H1 (cell line): ENCODE measurements at regions not wholly inside any gene's neighbourhood (a gene's known extent, or its start where the extent isn't known, plus 50 kb on each side); places are given as distances from the start of the nearest gene placed in this dataset.

Experiments used
- CTCF ChIA-PET: fragments of 300-600 bp; sonication (Branson Sonifier 250); formaldehyde crosslinking; loops from one replicate; lab custom pipeline; 2021; ENCODE audit not compliant: partially characterized antibody; lab: Charles Lee
- POLR2A ChIA-PET: fragments of 300-600 bp; sonication (Branson Sonifier 250); formaldehyde crosslinking; loops from one replicate; lab custom pipeline; 2021; ENCODE audit warnings: inconsistent platforms; ENCODE audit not compliant: partially characterized antibody; lab: Charles Lee
- DNase-seq, 2 experiments: peaks; one replicate each; pipeline versions ENCODE4 v3.0.0 to v3.0.0-alpha.2; 2010 to 2022; ENCODE audit warnings: low spot score in 2 of 2, low read depth in 1 of 2, mixed read lengths in 1 of 2
- FAIRE-seq: peaks from 2 replicates; lab custom pipeline; 2011; peaks lifted over from hg19 to GRCh38; lab: Jason Lieb, UNC
- H2AFZ ChIP-seq: 2 replicates; pipeline ENCODE4 v1.8.1; 2012; ENCODE audit warnings: low read length, inconsistent platforms
- H2AK5ac ChIP-seq: 2 replicates; pipeline ENCODE4 v1.6.1; 2013; ENCODE audit warnings: low read depth, low read length
- H2BK120ac ChIP-seq: replicated peaks from 2 replicates; pipeline ENCODE3; 2013; ENCODE audit warnings: low read depth, low read length, inconsistent platforms
- H2BK12ac ChIP-seq: 2 replicates; pipeline ENCODE4 v1.6.1; 2013; ENCODE audit warnings: low read depth, low read length
- H2BK15ac ChIP-seq: 2 replicates; pipeline ENCODE4 v1.6.1; 2013; ENCODE audit warnings: low read length
- H2BK20ac ChIP-seq: 2 replicates; pipeline ENCODE4 v1.6.1; 2013; ENCODE audit warnings: low read length
- H2BK5ac ChIP-seq: 2 replicates; pipeline ENCODE4 v1.6.1; 2013; ENCODE audit warnings: low read depth, low read length
- H3K14ac ChIP-seq: 2 replicates; pipeline ENCODE4 v1.6.1; 2013; ENCODE audit warnings: inconsistent platforms; ENCODE audit not compliant: insufficient read length
- H3K18ac ChIP-seq: 2 replicates; pipeline ENCODE4 v1.6.1; 2013; ENCODE audit warnings: low read length; ENCODE audit errors: extremely low read depth
- H3K23ac ChIP-seq: 2 replicates; pipeline ENCODE4 v1.6.1; 2013; ENCODE audit warnings: inconsistent platforms; ENCODE audit not compliant: insufficient read length
- H3K23me2 ChIP-seq: 2 replicates; pipeline ENCODE4 v1.6.1; 2013; ENCODE audit warnings: low read depth, low read length
- H3K27ac ChIP-seq: 2 replicates; pipeline ENCODE4 v1.6.1; 2011; ENCODE audit warnings: low read depth, low read length, inconsistent platforms
- H3K27me3 ChIP-seq, 4 experiments: replicated peaks in 1 of 4; 1 replicate in 1 of 4; 2 replicates in 3 of 4; pipeline versions ENCODE4 v1.6.1 to v1.8.1; 2011 to 2013; ENCODE audit warnings: low read length in 3 of 4, mild to moderate bottlenecking in 3 of 4, inconsistent platforms in 2 of 4, mixed read lengths in 2 of 4, moderate library complexity in 1 of 4; ENCODE audit not compliant: control insufficient read depth in 3 of 4, insufficient read depth in 3 of 4; ENCODE audit errors: extremely low read depth in 1 of 4
- H3K36me3 ChIP-seq, 4 experiments: 2 replicates each; pipeline versions ENCODE4 v1.6.1 to v1.8.1; 2011 to 2013; ENCODE audit warnings: mild to moderate bottlenecking in 4 of 4, low read length in 3 of 4, moderate library complexity in 2 of 4, control low read depth in 1 of 4, inconsistent platforms in 1 of 4; ENCODE audit not compliant: insufficient read depth in 4 of 4, control insufficient read depth in 2 of 4
- H3K4ac ChIP-seq: replicated peaks from 2 replicates; pipeline ENCODE3; 2013; ENCODE audit warnings: low read length, low read depth, mixed read lengths, inconsistent platforms; ENCODE audit not compliant: insufficient read length
- H3K4me1 ChIP-seq, 4 experiments: replicated peaks in 1 of 4; 1 replicate in 1 of 4; 2 replicates in 3 of 4; pipeline versions ENCODE4 v1.6.1 to v1.8.1; 2011 to 2013; ENCODE audit warnings: low read length in 3 of 4, inconsistent platforms in 2 of 4, mixed read lengths in 1 of 4; ENCODE audit not compliant: insufficient read depth in 4 of 4, control insufficient read depth in 3 of 4
- H3K4me2 ChIP-seq, 2 experiments: 2 replicates each; pipeline versions ENCODE4 v1.6.1 to v1.8.1; 2011 to 2013; ENCODE audit warnings: low read depth in 2 of 2, low read length in 2 of 2, control low read depth in 1 of 2, inconsistent platforms in 1 of 2, mild to moderate bottlenecking in 1 of 2; ENCODE audit not compliant: insufficient read depth in 1 of 2
- H3K4me3 ChIP-seq, 4 experiments: fragments of 200-600, 300-600 bp in 1 of 4; sonication (generic), shearing (Covaris generic), sonication (Bioruptor Twin) in 1 of 4; 2 replicates each; pipeline versions ENCODE4 v1.5.1 to v1.8.1; 2011 to 2016; ENCODE audit warnings: low read length in 4 of 4, low read depth in 3 of 4, control low read depth in 2 of 4, inconsistent platforms in 2 of 4, mild to moderate bottlenecking in 2 of 4, mixed read lengths in 1 of 4, moderate library complexity in 1 of 4; ENCODE audit not compliant: insufficient read depth in 2 of 4; ENCODE audit errors: extremely low read depth in 1 of 4
- H3K56ac ChIP-seq: replicated peaks from 2 replicates; pipeline ENCODE3; 2013; ENCODE audit warnings: low read depth, mild to moderate bottlenecking, mixed read lengths, low read length, inconsistent platforms; ENCODE audit not compliant: insufficient read length
- H3K79me1 ChIP-seq: 2 replicates; pipeline ENCODE4 v1.6.1; 2013; ENCODE audit warnings: low read depth, low read length, control low read depth
- H3K79me2 ChIP-seq, 2 experiments: 2 replicates each; pipeline versions ENCODE4 v1.6.1 to v1.8.1; 2012 to 2013; ENCODE audit warnings: low read length in 2 of 2, mild to moderate bottlenecking in 2 of 2, inconsistent platforms in 1 of 2; ENCODE audit not compliant: insufficient read depth in 2 of 2, control insufficient read depth in 1 of 2
- H3K9ac ChIP-seq, 4 experiments: replicated peaks in 1 of 4; 1 replicate in 1 of 4; 2 replicates in 3 of 4; pipeline versions ENCODE4 v1.6.1 to v1.8.1; 2011 to 2013; ENCODE audit warnings: low read depth in 3 of 4, low read length in 3 of 4, control low read depth in 2 of 4, mild to moderate bottlenecking in 2 of 4, moderate library complexity in 2 of 4, inconsistent platforms in 1 of 4; ENCODE audit errors: extremely low read depth in 1 of 4
- H3K9me3 ChIP-seq, 2 experiments: 2 replicates each; pipeline versions ENCODE4 v1.6.1 to v1.8.1; 2012 to 2013; ENCODE audit warnings: mild to moderate bottlenecking in 2 of 2, moderate library complexity in 2 of 2, control low read depth in 1 of 2, inconsistent platforms in 1 of 2, low read depth in 1 of 2, low read length in 1 of 2, mixed read lengths in 1 of 2; ENCODE audit not compliant: insufficient read depth in 2 of 2
- H4K20me1 ChIP-seq, 2 experiments: replicated peaks in 1 of 2; 2 replicates each; pipeline versions ENCODE3 to v1.8.1; 2011 to 2013; ENCODE audit warnings: inconsistent platforms in 2 of 2, low read length in 2 of 2, mild to moderate bottlenecking in 1 of 2; ENCODE audit not compliant: insufficient read depth in 2 of 2, control insufficient read depth in 1 of 2
- H4K5ac ChIP-seq: 2 replicates; pipeline ENCODE4 v1.6.1; 2013; ENCODE audit warnings: low read length, low read depth, mixed read lengths, inconsistent platforms; ENCODE audit not compliant: insufficient read length
- H4K8ac ChIP-seq: 2 replicates; pipeline ENCODE4 v1.8.0; 2013; ENCODE audit warnings: mild to moderate bottlenecking, moderate library complexity, low read length, inconsistent platforms; ENCODE audit not compliant: insufficient read depth; ENCODE audit errors: extremely low read depth
- H4K91ac ChIP-seq: replicated peaks from 2 replicates; pipeline ENCODE3; 2013; ENCODE audit warnings: low read length, mixed read lengths, inconsistent platforms; ENCODE audit not compliant: insufficient read length
- ASH2L ChIP-seq: fragments of 200-600, 300-600 bp; sonication (generic); IDR thresholded peaks from one replicate; pipeline ENCODE4 v1.7.1; 2017; ENCODE audit warnings: low read length
- BACH1 ChIP-seq: IDR thresholded peaks from 2 replicates; pipeline ENCODE4 v1.6.1; 2012; ENCODE audit warnings: low read length, improper control_type of control experiment
- CHD2 ChIP-seq: IDR thresholded peaks from 2 replicates; pipeline ENCODE4 v1.6.1; 2012; ENCODE audit warnings: low read length, improper control_type of control experiment
- GABPA ChIP-seq: IDR thresholded peaks from 2 replicates; pipeline ENCODE4 v1.6.1; 2011; ENCODE audit warnings: mild to moderate bottlenecking, low read length, moderate library complexity, borderline replicate concordance; ENCODE audit not compliant: insufficient read depth
- GTF2F1 ChIP-seq: IDR thresholded peaks from 2 replicates; pipeline ENCODE4 v1.6.1; 2012; ENCODE audit warnings: low read depth, low read length, improper control_type of control experiment, borderline replicate concordance
- JUN ChIP-seq: IDR thresholded peaks from 2 replicates; pipeline ENCODE4 v1.6.1; 2011; ENCODE audit warnings: low read depth, mild to moderate bottlenecking, improper control_type of control experiment, low read length
- KDM4A ChIP-seq: IDR thresholded peaks from one replicate; pipeline ENCODE4 v1.7.1; 2012; ENCODE audit warnings: low read depth, mild to moderate bottlenecking, moderate library complexity, low read length, inconsistent platforms; ENCODE audit not compliant: severe bottlenecking
- NANOG ChIP-seq: IDR thresholded peaks from 2 replicates; pipeline ENCODE4 v1.6.1; 2011; ENCODE audit warnings: low read length, low read depth, mild to moderate bottlenecking, inconsistent platforms; ENCODE audit not compliant: insufficient read depth, poor library complexity, severe bottlenecking
- NRF1 ChIP-seq: IDR thresholded peaks from 2 replicates; pipeline ENCODE4 v1.6.1; 2011; ENCODE audit warnings: mild to moderate bottlenecking, low read depth, low read length, improper control_type of control experiment
- RAD21 ChIP-seq, 2 experiments: IDR thresholded peaks in 1 of 2; conservative IDR thresholded peaks in 1 of 2; 2 replicates each; pipeline ENCODE4 v1.6.1; 2011; ENCODE audit warnings: low read depth in 2 of 2, low read length in 2 of 2, improper control_type of control experiment in 1 of 2, inconsistent platforms in 1 of 2, mild to moderate bottlenecking in 1 of 2, moderate library complexity in 1 of 2
- RFX5 ChIP-seq: IDR thresholded peaks from 2 replicates; pipeline ENCODE4 v1.6.1; 2011; ENCODE audit warnings: low read depth, low read length, improper control_type of control experiment, borderline replicate concordance
- RNF2 ChIP-seq: fragments of 200-900, 300-1000 bp; sonication (generic); IDR thresholded peaks from 2 replicates; pipeline ENCODE4 v1.7.1; 2016; ENCODE audit warnings: borderline replicate concordance, low read depth, mild to moderate bottlenecking, antibody characterized with exemption, low read length; ENCODE audit not compliant: poor library complexity, severe bottlenecking; ENCODE audit errors: missing control alignments
- SP2 ChIP-seq: IDR thresholded peaks from 2 replicates; pipeline ENCODE4 v1.6.1; 2012; ENCODE audit warnings: mild to moderate bottlenecking, low read length, inconsistent platforms
- TAF1 ChIP-seq: IDR thresholded peaks from 2 replicates; pipeline ENCODE4 v1.6.1; 2011; ENCODE audit warnings: mild to moderate bottlenecking, low read depth, low read length
- TAF7 ChIP-seq: optimal IDR thresholded peaks from 2 replicates; pipeline ENCODE3; 2011; ENCODE audit warnings: low read depth, mild to moderate bottlenecking, inconsistent platforms, low read length, moderate library complexity, borderline replicate concordance

GRCh38 chr11:92045301-92045700 lies 179.3 kb upstream of the FAT3 start:
- Histone ChIP-seq H3K56ac (no peak overlapping the region), H3K27me3 (no peaks in the 10 kb centered on the region), H3K9me3 (no peaks in the 10 kb centered on the region), H3K27ac (no peak overlapping the region), H4K20me1 (no peaks in the 10 kb centered on the region), H3K4me1 (no peaks in the 10 kb centered on the region), H3K36me3 (no peaks in the 10 kb centered on the region), H2BK15ac (no peak overlapping the region), H2BK20ac (no peak overlapping the region), H4K5ac (no peak overlapping the region), H2BK120ac (no peak overlapping the region), H3K4ac (no peak overlapping the region), H3K4me3 (no peak overlapping the region), H3K23me2 (no peaks in the 10 kb centered on the region), H2AFZ (peak overlapping the region; percentile 10; the same call in 1 of the 2 replicates), H3K23ac (no peak overlapping the region), H3K4me2 (no peak overlapping the region), H4K91ac (no peak overlapping the region), H3K79me2 (no peaks in the 10 kb centered on the region), H3K79me1 (no peaks in the 10 kb centered on the region), H2BK12ac (no peak overlapping the region), H3K18ac (no peak overlapping the region), H3K14ac (no peak overlapping the region), H3K9ac (no peak overlapping the region), H2AK5ac (no peak overlapping the region), H4K8ac (no peak overlapping the region), H2BK5ac (no peak overlapping the region)
- FAIRE-seq (no peak), DNase-seq (no peak)
- ChIA-PET CTCF (no interaction called here), POLR2A (no interaction called here)
- TF ChIP-seq TAF7 = no peak
- TF ChIP-seq GABPA = no peak
- TF ChIP-seq NANOG = no peak
- TF ChIP-seq RNF2 = no peak
- TF ChIP-seq RAD21 (IDR thresholded peaks at IDR 0.05 in 1 of 2, conservative IDR thresholded peaks at IDR 0.05 in 1 of 2; ENCODE audit: low read depth in 2 of 2, low read length in 2 of 2) = no peak
- no peak for TF ChIP-seq GTF2F1
- TF ChIP-seq JUN = no peak
- TF ChIP-seq BACH1 = no peak
- no peak for TF ChIP-seq RFX5
- TF ChIP-seq CHD2 = no peak
- no peak for TF ChIP-seq ASH2L
- TF ChIP-seq NRF1 = no peak
- TF ChIP-seq KDM4A = no peak
- TF ChIP-seq TAF1 = no peak
- TF ChIP-seq SP2 = no peak
